GM21360 (cell line): ENCODE measurements at regions not wholly inside any gene's neighbourhood (a gene's known extent, or its start where the extent isn't known, plus 50 kb on each side); places are given as distances from the start of the nearest gene placed in this dataset.

Experiments used
- ATAC-seq: cut with Tn5 transposase; IDR thresholded peaks from one replicate; pipeline ENCODE4 v1.9.1; 2021; ENCODE audit warnings: mild to moderate bottlenecking, moderate library complexity; ENCODE audit not compliant: unreplicated experiment

DNA sequence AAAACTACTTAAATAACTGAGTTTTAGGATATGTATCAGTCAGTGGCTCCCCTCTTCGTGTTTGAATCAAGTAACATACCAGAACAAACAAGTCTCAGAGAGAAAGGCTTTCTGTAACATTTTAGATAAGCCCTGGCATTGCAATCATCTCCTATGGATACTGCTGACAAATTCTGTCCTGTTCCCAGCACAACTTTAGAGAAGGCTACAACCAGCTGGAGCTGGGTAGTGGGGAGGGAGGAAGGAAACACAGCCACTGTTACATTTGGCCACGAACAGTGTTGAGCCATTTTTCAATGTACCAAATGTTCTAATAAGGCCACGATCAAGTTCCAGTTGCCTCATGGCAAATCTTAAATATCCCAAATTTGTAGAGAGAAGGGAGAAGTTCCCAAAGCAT is 511.8 kb upstream of the WWC1 start:
- no peak for ATAC-seq

DNA sequence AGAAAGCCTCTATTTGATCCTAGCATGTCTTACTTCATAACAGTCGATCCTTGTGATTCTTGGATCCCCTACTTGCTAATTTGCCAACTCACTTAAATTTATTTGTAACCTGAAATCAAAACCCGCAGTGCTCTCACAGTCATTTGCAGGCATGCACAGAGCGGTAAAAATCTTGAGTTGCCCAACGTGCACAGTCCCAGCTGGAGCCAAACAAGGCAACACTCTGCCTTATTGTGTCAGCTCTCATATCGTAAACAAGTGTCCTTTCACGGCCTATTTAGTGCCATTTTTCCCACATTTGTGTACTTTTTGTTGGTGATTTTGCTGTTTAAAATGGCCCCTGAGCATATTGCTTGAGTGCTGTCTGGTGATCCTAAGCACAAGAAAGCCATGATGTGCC is 511.3 kb upstream of the WWC1 start:
- ATAC-seq, result no peak

DNA sequence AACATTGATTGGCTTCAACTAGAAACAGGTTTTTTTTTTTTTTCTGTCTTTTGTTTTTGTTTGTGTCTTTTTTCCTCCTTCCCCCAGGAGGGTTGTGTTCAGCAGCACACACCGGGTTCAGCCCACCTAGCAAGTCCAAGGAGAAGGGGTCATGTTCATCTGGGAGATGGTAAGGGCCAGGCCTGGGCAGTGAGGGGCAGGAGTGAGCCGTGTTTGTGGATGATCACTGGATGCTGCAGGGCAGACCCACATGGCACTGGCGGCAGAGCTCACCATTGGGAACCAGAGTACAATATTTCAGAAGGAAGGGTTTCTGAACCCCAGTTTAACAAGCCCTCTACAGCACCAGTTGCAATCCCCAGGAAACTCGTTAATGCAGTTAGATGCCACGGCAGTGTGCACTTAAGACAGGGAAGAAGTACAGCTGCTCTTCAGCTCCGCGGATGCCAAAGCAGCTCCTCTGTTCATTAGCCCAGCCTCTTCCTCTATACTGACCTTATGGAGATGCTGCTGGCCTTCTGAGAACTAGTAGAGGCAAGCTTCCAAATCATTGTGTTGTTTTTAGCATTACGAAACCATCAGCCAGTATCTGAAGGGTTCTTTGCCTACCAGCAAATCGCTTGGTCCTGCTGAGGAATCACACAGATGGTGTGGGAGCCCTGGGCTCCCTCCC is 508.2 kb upstream of the WWC1 start:
- ATAC-seq, result no peak

DNA sequence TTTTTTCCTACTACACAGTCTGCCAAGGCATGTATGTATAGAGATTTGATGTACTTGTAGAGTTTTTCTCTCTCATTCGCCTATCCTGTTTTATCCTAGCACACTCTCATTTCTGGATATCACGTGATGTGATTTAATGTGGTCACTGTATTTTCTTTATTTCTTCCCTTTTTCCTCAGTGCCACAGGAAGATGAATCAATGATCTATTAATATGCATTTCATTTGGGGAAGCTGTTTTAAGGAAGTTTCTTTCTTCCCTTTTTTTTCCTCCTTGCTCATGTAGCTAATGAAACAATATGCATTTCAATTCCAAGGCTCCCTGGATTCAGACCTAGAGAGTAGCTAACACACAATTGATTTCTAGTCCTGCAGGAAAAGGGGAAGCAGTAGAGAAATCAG is 506.3 kb upstream of the WWC1 start:
- ATAC-seq, result no peak

DNA sequence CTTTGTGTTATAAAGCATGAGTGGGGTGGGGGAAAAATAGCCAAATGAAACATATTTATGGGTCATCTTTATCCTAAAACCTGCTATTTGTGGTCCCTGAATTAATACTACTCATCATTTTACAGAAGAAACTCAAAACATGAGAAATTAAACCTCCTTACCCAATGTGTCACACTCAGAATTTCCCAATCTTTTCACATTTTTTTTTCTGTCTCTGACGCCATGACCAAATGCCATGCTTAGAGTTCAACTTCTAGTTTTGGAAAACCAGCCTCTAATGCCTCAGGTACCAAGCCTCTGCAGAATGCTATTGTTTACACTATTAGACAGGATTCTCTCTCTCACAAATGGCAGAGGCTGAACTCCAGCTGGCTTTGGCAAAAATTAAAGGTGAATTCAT is 505.5 kb upstream of the WWC1 start:
- ATAC-seq, result no peak

DNA sequence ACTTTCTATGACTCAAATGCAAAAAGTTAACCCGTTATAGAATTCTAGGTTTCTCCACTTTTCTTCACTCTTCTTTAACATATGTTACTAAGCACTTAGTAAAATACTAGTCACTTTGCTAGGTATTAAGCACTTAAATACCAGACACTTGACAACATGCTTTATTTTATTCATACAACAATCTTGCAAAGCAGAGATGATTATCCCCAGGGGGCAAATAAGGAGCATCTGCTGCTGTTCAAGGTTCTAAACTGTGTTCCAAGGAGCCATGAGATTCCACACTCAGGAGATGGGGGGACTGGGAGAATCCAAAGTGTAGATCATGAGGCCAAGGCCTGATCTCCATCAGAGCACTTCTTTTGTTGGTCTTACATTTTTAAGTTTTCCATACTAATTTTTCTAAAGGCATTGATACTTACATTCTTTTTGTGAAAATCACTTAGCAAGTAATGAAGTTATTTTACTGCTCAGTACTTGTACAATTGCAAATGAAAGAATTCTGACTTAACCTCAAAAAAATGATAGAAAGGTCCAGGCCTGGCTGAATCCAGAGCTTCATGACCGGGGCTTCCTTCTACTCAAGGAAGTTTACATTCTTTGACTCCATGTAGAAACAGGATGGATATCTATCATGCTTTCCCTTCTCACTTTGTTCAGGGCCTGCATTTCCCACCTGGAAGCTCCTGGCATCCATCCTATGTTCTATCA is 504.4 kb upstream of the WWC1 start:
- ATAC-seq, result no peak

DNA sequence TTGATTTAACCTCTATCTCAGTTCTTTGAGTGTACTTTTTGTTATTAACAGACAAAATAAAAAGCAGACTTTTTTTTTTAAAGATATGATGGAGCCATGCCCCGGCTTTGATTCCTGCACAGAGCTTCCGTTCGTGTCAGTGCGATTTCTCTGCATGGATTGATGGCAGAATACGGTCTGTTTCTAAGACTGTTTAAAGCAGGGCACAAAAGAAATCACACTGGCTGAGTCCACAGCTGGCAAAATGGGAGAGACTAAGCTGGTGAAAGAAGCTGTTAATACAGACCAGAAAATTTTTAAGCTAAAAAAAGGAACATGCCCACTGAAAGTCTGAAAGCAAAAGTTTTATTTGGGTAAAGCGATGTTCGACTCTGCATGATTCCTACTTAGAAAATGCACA is 501.4 kb upstream of the WWC1 start:
- ATAC-seq, result no peak

DNA sequence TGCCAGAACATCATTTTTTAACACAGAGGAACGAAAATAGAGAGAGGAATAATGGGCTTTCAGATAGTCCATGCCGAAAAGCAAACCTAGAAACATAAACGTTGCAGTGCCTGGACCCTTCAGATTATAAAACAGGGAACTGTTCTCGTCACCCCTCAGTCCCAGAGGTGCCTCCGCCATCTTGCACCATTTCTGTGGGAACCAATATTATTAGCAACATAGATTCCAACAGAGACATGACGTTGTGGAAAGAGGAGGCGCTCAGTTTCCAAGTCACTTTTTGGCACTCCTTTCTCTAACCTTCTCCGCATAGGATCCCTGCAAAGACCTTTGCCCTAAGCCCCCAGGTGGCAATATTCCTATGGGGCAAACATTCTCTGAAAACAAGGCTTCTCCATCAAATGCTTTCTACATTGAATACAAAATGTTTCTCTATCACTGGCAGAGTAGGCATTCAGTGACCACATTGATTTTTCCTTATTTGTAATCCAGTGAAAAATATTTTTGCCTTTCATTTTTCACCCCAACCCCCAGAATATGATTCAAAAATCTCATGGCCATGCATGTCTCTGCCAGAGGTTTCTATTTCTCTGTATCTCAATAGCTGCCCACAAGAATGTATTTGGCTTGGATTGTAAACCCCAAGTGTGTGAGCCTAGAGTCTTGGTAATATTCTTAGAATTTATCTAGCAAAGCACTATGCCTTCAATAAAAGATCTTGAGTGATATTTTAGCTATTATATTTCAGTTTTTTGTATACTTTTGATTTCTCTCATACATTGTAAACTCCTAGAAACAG is 500.8 kb upstream of the WWC1 start:
- no peak for ATAC-seq

DNA sequence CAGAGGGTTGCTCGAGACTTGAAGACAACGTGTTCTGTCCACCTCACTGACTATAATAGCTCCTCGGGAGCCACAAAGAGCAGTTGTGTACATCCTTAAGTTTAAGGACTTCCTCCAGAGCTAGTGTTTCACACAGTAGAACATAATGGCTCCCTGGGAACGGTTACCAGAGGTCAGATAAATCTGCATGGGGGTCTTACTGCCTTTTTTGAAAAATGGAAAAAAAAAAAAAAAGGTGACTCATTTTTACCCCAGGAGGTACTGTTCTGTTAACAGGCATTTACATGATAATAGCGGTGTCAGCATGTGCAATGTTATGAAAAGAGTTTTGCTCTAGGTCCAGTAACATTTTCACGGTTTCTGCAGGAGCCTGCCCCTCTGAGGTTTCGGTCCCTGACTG is 498.9 kb upstream of the WWC1 start:
- no peak for ATAC-seq

DNA sequence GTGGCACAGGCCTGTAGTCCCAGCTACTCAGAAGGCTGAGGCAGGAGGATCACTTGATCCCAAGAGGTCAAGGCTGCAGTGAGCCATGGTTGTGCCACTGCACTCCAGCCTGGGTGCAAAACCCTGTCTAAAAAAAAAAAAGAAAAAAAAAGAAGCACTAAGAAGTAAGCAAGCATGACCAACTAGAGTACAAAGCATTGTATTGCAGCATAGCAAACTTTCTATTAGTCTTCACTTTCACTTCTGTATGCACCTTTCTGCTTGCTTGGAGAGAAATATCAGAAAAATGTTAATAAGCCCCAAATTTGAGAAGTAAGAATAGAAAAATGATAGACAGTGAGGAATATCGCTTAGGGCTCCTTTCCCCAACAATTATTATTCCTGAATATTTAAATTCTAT is 497.7 kb upstream of the WWC1 start:
- ATAC-seq, result no peak

DNA sequence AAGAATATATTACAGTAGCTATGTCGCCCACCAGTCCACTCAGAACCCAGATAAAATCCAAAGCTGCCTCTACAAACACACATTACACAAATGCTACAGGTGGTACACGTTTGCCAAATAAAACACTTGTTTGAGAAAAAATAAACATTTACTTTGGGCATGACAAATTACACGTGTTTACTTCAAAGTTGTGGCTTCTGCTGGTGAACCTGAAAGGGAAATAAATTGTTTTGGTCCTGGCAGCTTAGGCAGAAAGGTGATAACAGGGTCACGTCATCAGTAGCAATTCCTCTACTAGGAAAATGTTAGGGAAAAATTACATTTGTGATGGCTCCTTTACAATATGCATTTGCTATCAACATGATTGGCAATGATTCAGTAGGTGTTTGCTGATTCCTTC is 497.3 kb upstream of the WWC1 start:
- ATAC-seq, result no peak

DNA sequence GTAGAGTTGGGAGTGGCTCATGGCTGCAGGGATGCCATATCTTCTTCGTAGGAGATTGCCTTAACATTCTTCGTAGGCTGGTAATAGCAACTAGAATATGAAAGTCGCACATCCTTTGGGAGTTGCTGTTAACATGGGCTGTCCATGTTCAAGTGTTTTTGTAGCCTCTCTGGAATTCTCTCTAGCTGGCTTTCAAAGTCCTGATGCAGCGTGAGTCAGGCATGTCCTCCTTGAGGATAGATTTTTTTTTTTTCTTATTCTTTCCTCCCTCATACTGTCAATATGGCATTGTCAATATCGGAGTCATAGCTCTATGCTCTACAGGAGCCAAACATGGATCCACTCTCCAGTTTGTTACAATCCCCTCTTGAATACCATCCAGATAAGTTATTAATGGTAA is 494.8 kb upstream of the WWC1 start:
- ATAC-seq, result no peak

DNA sequence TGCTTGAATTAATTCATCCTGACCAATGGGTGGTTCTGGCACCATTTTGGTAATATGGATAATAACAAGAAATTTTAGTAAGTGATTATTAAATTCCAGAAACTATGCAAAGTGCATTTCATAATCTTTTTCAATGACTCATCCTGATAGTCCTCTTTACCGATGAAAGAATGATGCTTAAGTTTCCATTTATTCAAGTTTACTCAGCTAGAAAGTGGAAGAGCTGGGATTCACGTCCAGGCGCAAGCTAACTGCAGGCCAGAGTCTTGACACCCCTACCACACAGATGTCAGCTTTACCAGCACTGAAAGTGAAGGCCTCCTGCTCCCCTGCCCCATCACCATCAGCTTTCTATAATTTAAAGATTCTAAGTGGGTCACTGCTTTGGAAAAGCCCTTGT is 493.5 kb upstream of the WWC1 start:
- ATAC-seq, result no peak

DNA sequence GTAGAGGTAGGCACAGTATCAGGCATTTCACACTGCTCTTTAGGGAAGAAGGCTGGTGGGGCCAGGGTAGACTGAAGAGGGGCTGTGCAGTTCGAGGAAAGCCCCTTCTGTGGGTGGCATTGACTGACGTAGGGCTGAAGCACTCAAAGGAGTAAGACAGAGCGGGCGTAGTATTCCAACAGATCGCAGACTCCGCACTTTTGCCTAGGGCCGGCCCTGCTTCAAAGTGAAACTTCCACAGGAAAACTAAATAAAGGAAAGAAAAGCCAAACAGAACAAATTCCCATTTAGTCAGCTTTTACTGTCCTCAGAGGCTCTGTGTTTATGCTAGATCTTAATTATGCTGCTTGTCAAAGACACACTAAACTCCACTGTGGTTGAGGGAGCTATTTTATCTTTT is 493.0 kb upstream of the WWC1 start:
- ATAC-seq, result no peak

DNA sequence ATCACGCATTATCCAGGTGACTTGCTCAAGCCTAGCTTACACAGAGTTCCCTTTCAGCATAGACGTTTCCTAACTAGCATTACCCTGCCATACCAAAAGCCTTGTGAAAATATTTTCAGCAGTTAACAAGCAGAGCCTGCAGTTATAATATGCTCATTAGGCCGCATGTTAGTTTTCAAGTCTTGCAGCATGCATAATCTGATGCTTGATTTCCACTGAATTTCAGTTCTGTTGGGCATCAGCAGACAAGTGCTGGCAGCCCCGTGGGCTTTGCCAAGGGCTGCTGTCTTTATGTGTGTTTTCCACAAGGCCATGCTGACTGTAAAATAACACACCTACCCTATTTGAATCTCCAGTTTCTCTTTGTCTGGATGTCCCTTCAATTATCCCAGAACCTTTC is 491.0 kb upstream of the WWC1 start:
- ATAC-seq, result no peak

DNA sequence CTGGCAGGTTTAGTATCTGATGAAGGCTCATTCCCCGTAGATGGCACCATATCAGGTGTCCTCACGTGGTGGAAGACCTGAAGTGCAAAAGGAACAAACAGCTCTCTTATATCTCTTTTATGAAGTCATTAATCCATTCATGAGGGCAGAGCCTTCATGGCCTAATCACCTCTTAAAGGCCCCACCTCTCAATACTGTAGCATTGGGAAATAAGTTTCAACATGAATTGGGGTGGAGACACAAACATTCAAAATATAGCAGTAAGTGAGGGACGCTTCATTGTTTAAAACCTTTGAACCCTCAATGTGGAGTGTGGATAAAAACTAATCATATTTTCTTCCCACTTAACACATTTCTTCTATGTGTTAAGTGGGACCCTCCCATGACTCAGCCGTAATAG is 489.4 kb upstream of the WWC1 start:
- no peak for ATAC-seq

DNA sequence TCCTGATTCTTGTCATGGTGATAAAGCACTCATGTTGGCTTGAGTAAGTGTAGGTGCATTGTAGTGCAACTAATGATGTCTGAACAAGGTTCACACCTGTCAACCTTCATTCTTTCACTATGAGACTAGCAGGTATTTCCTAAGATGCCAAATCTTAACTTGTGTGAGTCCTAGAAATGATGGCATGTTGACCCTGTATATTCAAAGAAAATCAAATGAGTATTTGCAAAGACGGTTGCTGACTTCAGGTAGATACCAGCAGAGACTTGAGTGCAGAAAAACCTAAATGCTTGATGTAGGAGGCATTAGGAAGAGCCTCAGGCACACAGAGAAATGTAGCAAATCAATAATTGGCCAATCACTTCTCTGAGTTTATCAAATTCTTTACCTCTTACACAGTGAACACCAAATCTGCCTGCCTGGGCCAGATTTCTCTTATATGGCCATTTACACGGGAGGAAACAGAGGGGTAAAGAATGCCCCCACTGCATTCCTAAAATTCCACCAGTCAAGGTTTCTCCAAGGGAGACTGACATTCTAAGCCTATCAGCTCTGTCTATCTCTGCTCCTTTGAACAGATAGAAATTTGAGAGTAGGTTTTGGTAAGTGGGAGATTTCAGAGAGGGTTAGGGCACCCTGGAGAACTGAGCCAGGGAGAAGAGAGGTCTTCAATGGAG is 488.6 kb upstream of the WWC1 start:
- ATAC-seq, result no peak

DNA sequence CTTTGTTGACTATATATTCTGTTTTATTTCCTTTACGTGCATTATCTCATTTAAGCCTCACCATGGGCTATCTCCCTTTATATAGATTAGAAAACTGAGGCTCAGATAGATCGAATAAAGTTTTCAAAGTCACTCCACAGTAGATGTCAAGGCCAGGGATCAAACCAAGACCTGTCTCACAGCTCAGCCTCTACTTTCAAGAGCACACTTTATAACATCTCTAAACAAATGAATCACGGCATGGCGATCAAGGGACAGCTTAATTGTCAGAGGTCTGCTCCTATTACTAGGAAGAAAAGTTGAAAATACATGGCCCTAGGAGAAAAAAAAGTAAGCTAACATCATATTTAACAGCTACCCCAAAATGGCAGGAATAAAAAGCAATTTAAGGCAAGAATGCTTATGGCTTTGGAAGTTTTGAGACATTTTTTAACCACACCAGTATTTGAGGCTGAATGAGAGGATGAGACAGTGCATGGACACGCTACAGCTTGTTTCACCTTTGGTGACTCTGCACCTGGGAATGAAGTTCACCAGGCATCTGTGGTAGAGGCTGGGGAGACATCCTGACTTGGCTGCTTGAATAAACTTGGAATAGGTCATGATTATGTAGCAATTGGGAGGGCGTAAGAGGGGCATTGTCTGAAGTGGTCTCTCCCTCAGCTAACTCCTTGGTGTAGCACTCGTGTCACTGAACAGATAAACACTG is 486.8 kb upstream of the WWC1 start:
- no peak for ATAC-seq

DNA sequence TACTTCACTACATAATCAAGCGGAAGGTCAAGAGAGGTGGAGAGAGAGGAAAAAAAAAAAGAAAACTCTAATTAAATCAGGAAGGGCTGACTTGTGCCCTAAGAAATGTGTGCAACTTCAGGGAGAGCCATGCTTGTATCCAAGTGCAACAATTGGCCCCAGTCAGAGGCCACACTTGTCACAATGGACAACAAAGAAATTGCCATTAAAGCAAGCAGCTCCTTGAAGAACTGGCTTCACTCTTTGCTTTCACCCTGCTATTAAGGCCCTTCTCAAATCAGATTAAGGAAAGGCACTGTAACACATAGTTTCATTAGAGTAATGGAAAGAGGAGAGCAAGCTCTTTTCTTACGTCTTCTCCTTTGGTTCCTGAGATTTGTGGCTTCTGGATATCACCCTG is 480.9 kb upstream of the WWC1 start:
- ATAC-seq, result no peak

DNA sequence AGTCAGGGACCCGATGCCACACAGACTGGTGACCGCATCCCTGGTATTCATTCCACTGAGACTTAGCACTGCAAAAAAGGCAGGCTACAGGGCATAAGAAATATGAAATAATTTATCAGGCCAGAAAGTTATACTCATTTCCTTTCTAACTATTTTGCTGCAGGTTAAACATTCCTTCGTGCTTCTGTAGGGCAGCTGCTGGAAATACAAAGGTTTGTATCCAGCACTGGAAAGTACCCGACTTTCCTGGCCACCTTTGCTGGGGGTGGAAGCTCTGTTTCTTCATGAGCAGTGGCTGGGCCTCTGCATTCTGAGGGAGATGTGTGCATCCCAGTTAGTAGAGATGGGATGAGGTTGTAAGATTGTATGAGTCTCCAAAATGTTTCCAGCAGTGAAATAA is 478.6 kb upstream of the WWC1 start:
- ATAC-seq, result no peak

DNA sequence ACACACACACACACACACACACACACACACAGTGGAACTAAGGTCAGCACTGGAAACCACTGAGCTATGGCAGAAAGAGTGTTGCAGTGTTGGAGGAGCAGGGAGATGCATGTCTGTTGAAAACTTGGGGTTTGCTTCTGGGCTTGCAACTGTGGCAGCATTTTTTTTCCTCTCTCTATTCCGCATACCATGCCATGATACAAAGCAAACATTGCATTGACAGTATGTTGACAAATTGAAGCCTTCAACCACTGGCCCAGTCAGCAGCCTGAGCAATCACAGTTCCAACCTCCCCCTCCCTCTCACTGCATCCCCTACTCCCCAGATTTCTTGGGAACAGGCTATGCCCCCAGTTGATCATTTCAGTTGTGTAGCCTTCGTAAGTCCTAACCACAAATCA is 478.1 kb upstream of the WWC1 start:
- no peak for ATAC-seq
